HepG2 (cell line): ENCODE measurements at regions not wholly inside any gene's neighbourhood (a gene's known extent, or its start where the extent isn't known, plus 50 kb on each side); places are given as distances from the start of the nearest gene placed in this dataset.

Source experiments
- ATAC-seq: fragments of 200-7000 bp; cut with Tn5 transposase; 3 replicates; pipeline ENCODE4 v1.9.1; 2020; ENCODE audit warnings: mild to moderate bottlenecking, moderate library complexity
- BruUV-seq: library from RNA; stranded (reverse); fragments of 400-500 nt; replicated peaks from 2 replicates; lab custom pipeline; 2021; lab: Mats Ljungman, UMichigan
- CTCF ChIA-PET: fragments of 300-600 bp; formaldehyde crosslinking; extraction: SDS; loops from one replicate; lab custom pipeline; 2021; ENCODE audit warnings: low total read pairs, inconsistent platforms, low intra/inter-chr PET ratio; lab: Yijun Ruan, JAX
- POLR2A ChIA-PET: fragments of 350-600 bp; sonication (Branson Sonifier 250); formaldehyde crosslinking; loops from one replicate; lab custom pipeline; 2020; ENCODE audit warnings: antibody characterized with exemption, inconsistent platforms; lab: Yijun Ruan, JAX
- DNase-seq: peaks from one replicate; pipeline ENCODE4 v3.0.0-alpha.2; 2015; ENCODE audit warnings: low spot score
- FAIRE-seq: peaks from 3 replicates; lab custom pipeline; 2011; peaks lifted over from hg19 to GRCh38; lab: Jason Lieb, UNC
- H2AFZ ChIP-seq: one replicate; pipeline ENCODE4 v1.6.1; 2011; ENCODE audit warnings: low read length, inconsistent platforms
- H3K27ac ChIP-seq: fragments of 300-600 bp; 3 replicates; pipeline ENCODE4 v1.8.0; 2011; ENCODE audit warnings: mixed run types, mild to moderate bottlenecking, mixed read lengths, low read length, inconsistent platforms; ENCODE audit not compliant: insufficient read depth; ENCODE audit errors: extremely low read length
- H3K27me3 ChIP-seq, 2 experiments: fragments of 200-600 bp in 1 of 2; 2 replicates in 1 of 2; 3 replicates in 1 of 2; pipeline versions ENCODE4 v1.6.0 to v1.8.0; 2011; ENCODE audit warnings: low read length in 2 of 2, mild to moderate bottlenecking in 2 of 2, moderate library complexity in 2 of 2, inconsistent platforms in 1 of 2; ENCODE audit not compliant: insufficient read depth in 2 of 2, control insufficient read depth in 1 of 2
- H3K36me3 ChIP-seq, 2 experiments: fragments of 200-600 bp in 1 of 2; replicated peaks in 1 of 2; 2 replicates in 1 of 2; 3 replicates in 1 of 2; pipeline versions ENCODE4 v1.5.1 to v1.8.0; 2011; ENCODE audit warnings: low read length in 2 of 2, inconsistent platforms in 1 of 2; ENCODE audit not compliant: insufficient read depth in 2 of 2, control insufficient read depth in 1 of 2
- H3K4me1 ChIP-seq: 2 replicates; pipeline ENCODE4 v1.5.1; 2012; ENCODE audit warnings: low read length, inconsistent platforms; ENCODE audit not compliant: insufficient read depth
- H3K4me2 ChIP-seq: 2 replicates; pipeline ENCODE4 v1.6.0; 2011; ENCODE audit warnings: low read depth, low read length, inconsistent platforms
- H3K4me3 ChIP-seq, 3 experiments: fragments of 200-600 bp in 1 of 3; sonication (generic), shearing (Covaris generic) in 1 of 3; replicated peaks in 1 of 3; 2 replicates each; pipeline ENCODE4 v1.5.1; 2011 to 2016; ENCODE audit warnings: low read length in 3 of 3, inconsistent platforms in 2 of 3, low read depth in 2 of 3, mild to moderate bottlenecking in 2 of 3, control low read depth in 1 of 3, mixed read lengths in 1 of 3; ENCODE audit not compliant: insufficient read depth in 1 of 3
- H3K79me2 ChIP-seq: one replicate; pipeline ENCODE4 v1.6.1; 2011; ENCODE audit warnings: low read length, inconsistent platforms; ENCODE audit not compliant: insufficient read depth
- H3K9ac ChIP-seq: 2 replicates; pipeline ENCODE4 v1.6.0; 2011; ENCODE audit warnings: mild to moderate bottlenecking, low read depth, low read length, inconsistent platforms; ENCODE audit not compliant: insufficient read depth
- H3K9me3 ChIP-seq: 2 replicates; pipeline ENCODE4 v1.5.1; 2012; ENCODE audit warnings: mild to moderate bottlenecking, low read length
- H4K20me1 ChIP-seq: 2 replicates; pipeline ENCODE4 v1.6.0; 2011; ENCODE audit warnings: inconsistent platforms, mild to moderate bottlenecking, low read length, moderate library complexity; ENCODE audit not compliant: insufficient read depth
- HNF1B ChIP-seq: sonication (generic); formaldehyde crosslinking; IDR thresholded peaks from 2 replicates; pipeline ENCODE4 v1.5.1; 2020; ENCODE audit warnings: mild to moderate bottlenecking, moderate library complexity, missing genetic modification reagents
- HNRNPK ChIP-seq: fragments of 200-400 bp; formaldehyde crosslinking; IDR thresholded peaks from 2 replicates; pipeline ENCODE4 v1.6.1; 2018; ENCODE audit warnings: low read length, low read depth, moderate library complexity, mild to moderate bottlenecking; ENCODE audit not compliant: poor library complexity, severe bottlenecking
- HOXA3 ChIP-seq: sonication (generic); formaldehyde crosslinking; IDR thresholded peaks from 2 replicates; pipeline ENCODE4 v1.5.0; 2020; ENCODE audit warnings: missing genetic modification reagents
- MLX ChIP-seq: IDR thresholded peaks from 2 replicates; pipeline ENCODE4 v1.6.1; 2016
- NPAS2 ChIP-seq: sonication (generic); formaldehyde crosslinking; IDR thresholded peaks from 2 replicates; pipeline ENCODE4 v1.8.0; 2022; ENCODE audit warnings: mild to moderate bottlenecking, missing genetic modification reagents, borderline replicate concordance
- RORA ChIP-seq: sonication (generic); formaldehyde crosslinking; IDR thresholded peaks from 2 replicates; pipeline ENCODE4 v1.5.0; 2020; ENCODE audit warnings: mild to moderate bottlenecking, missing genetic modification reagents, moderate library complexity
- ZNF567 ChIP-seq: sonication (generic); formaldehyde crosslinking; IDR thresholded peaks from 2 replicates; pipeline ENCODE4 v1.8.1; 2023; ENCODE audit warnings: mild to moderate bottlenecking, missing genetic modification reagents, borderline replicate concordance
- ZNF670 ChIP-seq: sonication (generic); formaldehyde crosslinking; IDR thresholded peaks from 2 replicates; pipeline ENCODE4 v1.8.0; 2022; ENCODE audit warnings: mild to moderate bottlenecking, missing genetic modification reagents, borderline replicate concordance
- ZNF790 ChIP-seq: sonication (generic); formaldehyde crosslinking; IDR thresholded peaks from 2 replicates; pipeline ENCODE4 v1.8.0; 2022; ENCODE audit warnings: missing genetic modification reagents, mild to moderate bottlenecking, borderline replicate concordance
- WGBS: methylation state at CpG from one replicate; pipeline ENCODE4 v1.1.6; 2017; ENCODE audit warnings: low lambda C conversion rate; 5-methylcytosine and 5-hydroxymethylcytosine counted together
- in situ Hi-C: cut with HindIII; loops from 2 replicates; pipeline ENCODE4 v1.10.0; 2017; ENCODE audit warnings: low pct_unique_long_range_greater_than_20kb; ENCODE audit not compliant: extremely low pct_ligation_motif_present
- intact Hi-C: fragments of 100-400 bp; cut with micrococcal nuclease; formaldehyde crosslinking; loops from one replicate; pipeline ENCODE4 v1.10.0; 2022; ENCODE audit not compliant: unreplicated experiment
- TF ChIP-seq, protein P1 (sequence below): sonication (generic); formaldehyde crosslinking; IDR thresholded peaks from 2 replicates; pipeline ENCODE4 v1.5.1; 2020; ENCODE audit warnings: mild to moderate bottlenecking, missing genetic modification reagents, borderline replicate concordance

DNA sequence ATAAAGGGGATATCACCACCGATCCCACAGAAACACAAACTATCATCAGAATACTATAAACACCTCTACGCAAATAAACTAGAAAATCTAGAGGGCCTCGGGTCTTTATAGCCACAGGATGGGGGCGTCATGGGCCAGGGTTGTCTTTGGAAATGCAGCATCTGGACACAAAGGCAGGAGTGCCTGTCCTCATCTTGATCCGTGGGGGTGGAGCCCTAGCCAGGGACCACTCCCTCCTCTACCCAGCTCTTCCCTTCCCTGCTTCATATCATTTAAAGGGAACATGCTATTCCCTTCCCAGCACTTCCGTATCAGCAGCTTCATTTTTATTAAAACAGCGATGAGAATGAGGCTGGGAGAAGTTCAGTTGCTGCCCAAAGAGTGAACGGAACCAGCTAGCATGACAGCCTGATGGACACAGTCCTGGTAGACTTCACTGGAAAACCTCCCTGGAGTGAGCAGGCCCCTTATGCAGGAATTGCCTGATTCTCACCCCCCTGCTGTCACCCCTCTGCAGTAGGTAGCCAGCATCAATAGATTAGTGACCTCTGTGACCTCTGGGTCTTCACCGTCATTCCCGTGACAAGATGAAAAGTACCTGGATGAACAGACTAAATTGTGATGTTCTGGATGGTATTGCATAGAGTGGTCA, 251.4 kb upstream of the RGS6 start (continued):
- TF ChIP-seq ZNF567 (CRISPR knock-in tag) (no peak), NPAS2 (CRISPR knock-in tag) (no peak), ZNF790 (CRISPR knock-in tag) (no peak), ZNF670 (CRISPR knock-in tag) (no peak), HOXA3 (CRISPR knock-in tag) (no peak), HNF1B (CRISPR knock-in tag) (no peak), RORA (CRISPR knock-in tag) (no peak)
- TF ChIP-seq, protein P1, sequence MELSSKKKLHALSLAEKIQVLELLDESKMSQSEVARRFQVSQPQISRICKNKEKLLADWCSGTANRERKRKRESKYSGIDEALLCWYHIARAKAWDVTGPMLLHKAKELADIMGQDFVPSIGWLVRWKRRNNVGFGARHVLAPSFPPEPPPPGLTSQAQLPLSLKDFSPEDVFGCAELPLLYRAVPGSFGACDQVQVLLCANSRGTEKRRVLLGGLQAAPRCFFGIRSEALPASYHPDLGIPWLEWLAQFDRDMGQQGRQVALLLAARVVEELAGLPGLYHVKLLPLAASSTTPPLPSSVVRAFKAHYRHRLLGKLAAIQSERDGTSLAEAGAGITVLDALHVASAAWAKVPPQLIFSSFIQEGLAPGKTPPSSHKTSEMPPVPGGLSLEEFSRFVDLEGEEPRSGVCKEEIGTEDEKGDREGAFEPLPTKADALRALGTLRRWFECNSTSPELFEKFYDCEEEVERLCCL (CRISPR knock-in tag) = no peak

GRCh38 chr14:71682337-71682736, 249.9 kb upstream of the RGS6 start:
- H2AFZ ChIP-seq = no peak overlapping the region
- H3K4me1 ChIP-seq = no peaks in the 10 kb centered on the region
- no peaks in the 10 kb centered on the region for H3K79me2 ChIP-seq
- in situ Hi-C loops = no loop called here
- no peak overlapping the region for H3K27ac ChIP-seq
- ChIA-PET CTCF (no interaction called here), POLR2A (no interaction called here)
- H3K4me3 ChIP-seq = no peak overlapping the region
- no peaks in the 10 kb centered on the region for H3K9me3 ChIP-seq
- FAIRE-seq = no peak
- H4K20me1 ChIP-seq = no peaks in the 10 kb centered on the region
- 95% methylated on average over 3 of the region's 3 CpGs for WGBS
- ATAC-seq = no peak
- no TSS peak for BruUV-seq
- no peaks in the 10 kb centered on the region for H3K27me3 ChIP-seq
- H3K36me3 ChIP-seq = peaks cover 0 to 15% of the 10 kb centered on the region in 2 experiments; a peak in 3 of 5 replicates
- H3K9ac ChIP-seq = no peak overlapping the region
- no peak for DNase-seq
- intact Hi-C loops = no loop called here
- no peak overlapping the region for H3K4me2 ChIP-seq
- TF ChIP-seq MLX (no peak), HNRNPK (no peak), HNF1B (CRISPR knock-in tag) (no peak)
